ENCODE measurements at regions not wholly inside any gene's neighbourhood (a gene's known extent, or its start where the extent isn't known, plus 50 kb on each side); places are given as distances from the start of the nearest gene placed in this dataset.

DNA sequence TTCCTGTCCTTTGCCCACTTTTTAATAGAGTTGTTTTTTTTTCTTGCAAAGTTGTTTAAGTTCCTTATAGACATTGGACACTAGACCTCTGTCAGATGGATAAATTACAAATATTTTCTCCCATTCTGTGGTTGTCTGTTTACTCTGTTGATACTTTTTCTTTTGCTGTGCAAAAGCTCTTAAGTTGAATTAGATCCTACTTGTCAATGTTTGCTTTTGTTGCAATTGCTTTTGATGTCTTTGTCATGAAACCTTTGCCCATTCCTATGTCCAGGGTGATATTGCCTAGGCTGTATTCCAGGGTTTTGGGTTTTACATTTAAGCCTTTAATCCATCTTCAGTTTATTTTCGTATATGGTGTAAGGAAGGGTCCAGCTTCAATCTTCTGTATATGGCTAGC, 76.9 kb upstream of the AGR3 start:
- TF ChIP-seq POLR2A (IDR thresholded peaks at IDR 0.05): no peak
- TF ChIP-seq, protein P1, sequence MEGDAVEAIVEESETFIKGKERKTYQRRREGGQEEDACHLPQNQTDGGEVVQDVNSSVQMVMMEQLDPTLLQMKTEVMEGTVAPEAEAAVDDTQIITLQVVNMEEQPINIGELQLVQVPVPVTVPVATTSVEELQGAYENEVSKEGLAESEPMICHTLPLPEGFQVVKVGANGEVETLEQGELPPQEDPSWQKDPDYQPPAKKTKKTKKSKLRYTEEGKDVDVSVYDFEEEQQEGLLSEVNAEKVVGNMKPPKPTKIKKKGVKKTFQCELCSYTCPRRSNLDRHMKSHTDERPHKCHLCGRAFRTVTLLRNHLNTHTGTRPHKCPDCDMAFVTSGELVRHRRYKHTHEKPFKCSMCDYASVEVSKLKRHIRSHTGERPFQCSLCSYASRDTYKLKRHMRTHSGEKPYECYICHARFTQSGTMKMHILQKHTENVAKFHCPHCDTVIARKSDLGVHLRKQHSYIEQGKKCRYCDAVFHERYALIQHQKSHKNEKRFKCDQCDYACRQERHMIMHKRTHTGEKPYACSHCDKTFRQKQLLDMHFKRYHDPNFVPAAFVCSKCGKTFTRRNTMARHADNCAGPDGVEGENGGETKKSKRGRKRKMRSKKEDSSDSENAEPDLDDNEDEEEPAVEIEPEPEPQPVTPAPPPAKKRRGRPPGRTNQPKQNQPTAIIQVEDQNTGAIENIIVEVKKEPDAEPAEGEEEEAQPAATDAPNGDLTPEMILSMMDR (IDR thresholded peaks at IDR 0.05): no peak

All from vagina (tissue), 2 donors.